GM23338 (cell line): ENCODE measurements at regions not wholly inside any gene's neighbourhood (a gene's known extent, or its start where the extent isn't known, plus 50 kb on each side); places are given as distances from the start of the nearest gene placed in this dataset.
"Not testable (repeated sequence)": the region's sequence is repeated elsewhere in the genome, so short reads cannot be mapped to it uniquely, and the experiment has no call there.

Experiments
- ATAC-seq: fragments of 200-7000 bp; cut with Tn5 transposase; 3 replicates; pipeline ENCODE4 v1.9.1; 2020
- DNase-seq: peaks from one replicate; pipeline ENCODE4 v3.0.0-alpha.2; 2015; ENCODE audit warnings: low spot score
- H2AFZ ChIP-seq: fragments of 200-600 bp; sonication (generic); 2 replicates; pipeline ENCODE4 v1.8.0; 2016; ENCODE audit warnings: antibody characterized with exemption, mild to moderate bottlenecking, moderate library complexity
- H3F3A ChIP-seq: fragments of 200-600 bp; sonication (generic); replicated peaks from 2 replicates; pipeline ENCODE4 v1.8.0; 2017; ENCODE audit warnings: antibody characterized with exemption, mixed run types, low read depth
- H3K27ac ChIP-seq: fragments of 200-600 bp; sonication (generic); 2 replicates; pipeline ENCODE4 v1.6.1; 2016; ENCODE audit warnings: low read depth
- H3K27me3 ChIP-seq: fragments of 200-600 bp; sonication (generic); 2 replicates; pipeline ENCODE4 v1.8.0; 2016; ENCODE audit warnings: mild to moderate bottlenecking, mixed run types, moderate library complexity; ENCODE audit not compliant: insufficient read depth
- H3K36me3 ChIP-seq: fragments of 200-600 bp; sonication (generic); 2 replicates; pipeline ENCODE4 v1.8.0; 2016; ENCODE audit warnings: mild to moderate bottlenecking; ENCODE audit not compliant: insufficient read depth
- H3K4me1 ChIP-seq: fragments of 200-600 bp; sonication (generic); 2 replicates; pipeline ENCODE4 v1.8.0; 2016; ENCODE audit warnings: mild to moderate bottlenecking, moderate library complexity; ENCODE audit not compliant: insufficient read depth
- H3K4me2 ChIP-seq: fragments of 200-600 bp; sonication (generic); 2 replicates; pipeline ENCODE4 v1.7.1; 2017; ENCODE audit warnings: mixed run types
- H3K4me3 ChIP-seq: fragments of 200-600 bp; sonication (generic); 2 replicates; pipeline ENCODE4 v1.6.1; 2016; ENCODE audit warnings: mixed run types
- H3K79me2 ChIP-seq: fragments of 200-600 bp; sonication (generic); replicated peaks from 2 replicates; pipeline ENCODE4 v1.8.0; 2017; ENCODE audit warnings: mild to moderate bottlenecking; ENCODE audit not compliant: insufficient read depth
- H3K9me2 ChIP-seq: fragments of 200-600 bp; sonication (generic); 2 replicates; pipeline ENCODE4 v1.8.0; 2017; ENCODE audit not compliant: insufficient read depth
- H4K20me1 ChIP-seq: fragments of 200-600 bp; sonication (generic); replicated peaks from 2 replicates; pipeline ENCODE4 v1.8.0; 2017; ENCODE audit warnings: mild to moderate bottlenecking; ENCODE audit not compliant: insufficient read depth
- H3K27ac Mint-ChIP-seq: 2 replicates; pipeline ENCODE4 v1.8.0; 2020; ENCODE audit warnings: inconsistent platforms, mild to moderate bottlenecking, moderate library complexity, mixed read lengths
- H3K27me3 Mint-ChIP-seq: 3 replicates; pipeline ENCODE4 v1.8.0; 2022; ENCODE audit warnings: low read depth, mild to moderate bottlenecking, moderate library complexity, mixed read lengths, inconsistent platforms; ENCODE audit not compliant: insufficient read depth, poor library complexity
- H3K36me3 Mint-ChIP-seq: 3 replicates; pipeline ENCODE4 v1.8.0; 2021; ENCODE audit warnings: low read depth, mild to moderate bottlenecking, inconsistent platforms, moderate library complexity, mixed read lengths
- H3K4me1 Mint-ChIP-seq: 3 replicates; pipeline ENCODE4 v1.8.0; 2020; ENCODE audit warnings: mild to moderate bottlenecking, inconsistent platforms, mixed read lengths
- H3K4me3 Mint-ChIP-seq: 3 replicates; pipeline ENCODE4 v1.8.0; 2021; ENCODE audit warnings: moderate library complexity, mild to moderate bottlenecking, inconsistent platforms, mixed read lengths
- H3K9me3 Mint-ChIP-seq: 3 replicates; pipeline ENCODE4 v1.8.0; 2020; ENCODE audit warnings: moderate library complexity, mild to moderate bottlenecking, inconsistent platforms, mixed read lengths
- EZH2phosphoT487 ChIP-seq: fragments of 200-600 bp; sonication (generic); IDR thresholded peaks from one replicate; pipeline ENCODE4 v1.8.1; 2018; ENCODE audit warnings: antibody characterized with exemption; ENCODE audit not compliant: unreplicated experiment
- TF ChIP-seq, protein P1 (sequence below): fragments of 250-450 bp; sonication (Bioruptor Pico); IDR thresholded peaks from 2 replicates; pipeline ENCODE4 v1.5.0; 2020; ENCODE audit warnings: mild to moderate bottlenecking, moderate library complexity

DNA sequence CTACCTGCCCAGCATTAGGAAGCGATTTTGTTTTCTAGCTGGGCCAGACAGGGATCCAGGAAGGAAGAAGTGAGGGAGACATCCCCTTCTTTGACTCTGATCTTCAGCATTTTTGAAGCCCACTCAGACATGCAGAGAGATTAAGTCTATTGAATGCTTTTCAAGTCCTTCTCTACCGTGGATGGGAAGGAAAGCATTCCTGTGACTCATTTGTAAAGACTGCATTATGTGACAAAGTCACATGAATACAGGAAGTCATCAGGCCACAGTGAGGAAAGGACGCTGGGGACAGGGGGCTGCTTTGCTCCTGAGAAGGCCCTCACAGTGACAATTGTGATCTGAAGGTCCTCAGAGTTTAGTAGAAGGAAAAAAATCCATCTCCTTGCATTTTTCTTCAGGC, 67.4 kb upstream of the GBA3 start (continued):
- TF ChIP-seq, protein P1, sequence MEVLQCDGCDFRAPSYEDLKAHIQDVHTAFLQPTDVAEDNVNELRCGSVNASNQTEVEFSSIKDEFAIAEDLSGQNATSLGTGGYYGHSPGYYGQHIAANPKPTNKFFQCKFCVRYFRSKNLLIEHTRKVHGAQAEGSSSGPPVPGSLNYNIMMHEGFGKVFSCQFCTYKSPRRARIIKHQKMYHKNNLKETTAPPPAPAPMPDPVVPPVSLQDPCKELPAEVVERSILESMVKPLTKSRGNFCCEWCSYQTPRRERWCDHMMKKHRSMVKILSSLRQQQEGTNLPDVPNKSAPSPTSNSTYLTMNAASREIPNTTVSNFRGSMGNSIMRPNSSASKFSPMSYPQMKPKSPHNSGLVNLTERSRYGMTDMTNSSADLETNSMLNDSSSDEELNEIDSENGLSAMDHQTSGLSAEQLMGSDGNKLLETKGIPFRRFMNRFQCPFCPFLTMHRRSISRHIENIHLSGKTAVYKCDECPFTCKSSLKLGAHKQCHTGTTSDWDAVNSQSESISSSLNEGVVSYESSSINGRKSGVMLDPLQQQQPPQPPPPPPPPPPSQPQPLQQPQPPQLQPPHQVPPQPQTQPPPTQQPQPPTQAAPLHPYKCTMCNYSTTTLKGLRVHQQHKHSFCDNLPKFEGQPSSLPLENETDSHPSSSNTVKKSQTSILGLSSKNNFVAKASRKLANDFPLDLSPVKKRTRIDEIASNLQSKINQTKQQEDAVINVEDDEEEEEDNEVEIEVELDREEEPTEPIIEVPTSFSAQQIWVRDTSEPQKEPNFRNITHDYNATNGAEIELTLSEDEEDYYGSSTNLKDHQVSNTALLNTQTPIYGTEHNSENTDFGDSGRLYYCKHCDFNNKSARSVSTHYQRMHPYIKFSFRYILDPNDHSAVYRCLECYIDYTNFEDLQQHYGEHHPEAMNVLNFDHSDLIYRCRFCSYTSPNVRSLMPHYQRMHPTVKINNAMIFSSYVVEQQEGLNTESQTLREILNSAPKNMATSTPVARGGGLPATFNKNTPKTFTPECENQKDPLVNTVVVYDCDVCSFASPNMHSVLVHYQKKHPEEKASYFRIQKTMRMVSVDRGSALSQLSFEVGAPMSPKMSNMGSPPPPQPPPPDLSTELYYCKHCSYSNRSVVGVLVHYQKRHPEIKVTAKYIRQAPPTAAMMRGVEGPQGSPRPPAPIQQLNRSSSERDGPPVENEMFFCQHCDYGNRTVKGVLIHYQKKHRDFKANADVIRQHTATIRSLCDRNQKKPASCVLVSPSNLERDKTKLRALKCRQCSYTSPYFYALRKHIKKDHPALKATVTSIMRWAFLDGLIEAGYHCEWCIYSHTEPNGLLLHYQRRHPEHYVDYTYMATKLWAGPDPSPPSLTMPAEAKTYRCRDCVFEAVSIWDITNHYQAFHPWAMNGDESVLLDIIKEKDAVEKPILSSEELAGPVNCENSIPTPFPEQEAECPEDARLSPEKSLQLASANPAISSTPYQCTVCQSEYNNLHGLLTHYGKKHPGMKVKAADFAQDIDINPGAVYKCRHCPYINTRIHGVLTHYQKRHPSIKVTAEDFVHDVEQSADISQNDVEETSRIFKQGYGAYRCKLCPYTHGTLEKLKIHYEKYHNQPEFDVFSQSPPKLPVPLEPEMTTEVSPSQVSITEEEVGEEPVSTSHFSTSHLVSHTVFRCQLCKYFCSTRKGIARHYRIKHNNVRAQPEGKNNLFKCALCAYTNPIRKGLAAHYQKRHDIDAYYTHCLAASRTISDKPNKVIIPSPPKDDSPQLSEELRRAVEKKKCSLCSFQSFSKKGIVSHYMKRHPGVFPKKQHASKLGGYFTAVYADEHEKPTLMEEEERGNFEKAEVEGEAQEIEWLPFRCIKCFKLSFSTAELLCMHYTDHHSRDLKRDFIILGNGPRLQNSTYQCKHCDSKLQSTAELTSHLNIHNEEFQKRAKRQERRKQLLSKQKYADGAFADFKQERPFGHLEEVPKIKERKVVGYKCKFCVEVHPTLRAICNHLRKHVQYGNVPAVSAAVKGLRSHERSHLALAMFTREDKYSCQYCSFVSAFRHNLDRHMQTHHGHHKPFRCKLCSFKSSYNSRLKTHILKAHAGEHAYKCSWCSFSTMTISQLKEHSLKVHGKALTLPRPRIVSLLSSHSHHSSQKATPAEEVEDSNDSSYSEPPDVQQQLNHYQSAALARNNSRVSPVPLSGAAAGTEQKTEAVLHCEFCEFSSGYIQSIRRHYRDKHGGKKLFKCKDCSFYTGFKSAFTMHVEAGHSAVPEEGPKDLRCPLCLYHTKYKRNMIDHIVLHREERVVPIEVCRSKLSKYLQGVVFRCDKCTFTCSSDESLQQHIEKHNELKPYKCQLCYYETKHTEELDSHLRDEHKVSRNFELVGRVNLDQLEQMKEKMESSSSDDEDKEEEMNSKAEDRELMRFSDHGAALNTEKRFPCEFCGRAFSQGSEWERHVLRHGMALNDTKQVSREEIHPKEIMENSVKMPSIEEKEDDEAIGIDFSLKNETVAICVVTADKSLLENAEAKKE = no peak
- no peak for TF ChIP-seq EZH2phosphoT487

DNA sequence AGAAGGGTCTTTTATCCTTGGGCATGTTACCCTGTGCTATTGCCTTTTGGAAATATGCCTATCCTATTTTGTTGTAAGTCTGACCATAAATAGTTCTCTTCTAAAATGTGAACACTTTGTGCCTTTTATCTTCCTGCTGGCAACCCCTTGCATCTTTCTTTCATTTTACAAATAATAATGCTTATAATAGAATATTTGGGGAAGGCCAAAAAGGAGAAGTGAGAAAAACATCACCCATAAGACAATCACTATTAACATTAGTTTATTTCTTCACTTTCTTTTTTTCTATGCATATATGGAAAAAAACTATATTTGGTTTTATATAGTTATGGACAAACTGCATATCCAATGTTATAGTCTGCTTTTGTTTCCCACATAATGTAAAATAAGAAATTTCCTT, 64.9 kb upstream of the GBA3 start:
- not testable (repeated sequence) for ATAC-seq, H3K9me2 ChIP-seq, H3F3A ChIP-seq, H3K36me3 Mint-ChIP-seq, H2AFZ ChIP-seq, DNase-seq, H3K36me3 ChIP-seq, H3K4me2 ChIP-seq, H3K79me2 ChIP-seq, H3K4me3 ChIP-seq, H3K27ac ChIP-seq, H3K9me3 Mint-ChIP-seq, H3K4me1 ChIP-seq, H4K20me1 ChIP-seq, H3K27ac Mint-ChIP-seq, H3K27me3 ChIP-seq, H3K27me3 Mint-ChIP-seq, H3K4me3 Mint-ChIP-seq
- peaks cover 15% of the 10 kb centered on the region for H3K4me1 Mint-ChIP-seq

DNA sequence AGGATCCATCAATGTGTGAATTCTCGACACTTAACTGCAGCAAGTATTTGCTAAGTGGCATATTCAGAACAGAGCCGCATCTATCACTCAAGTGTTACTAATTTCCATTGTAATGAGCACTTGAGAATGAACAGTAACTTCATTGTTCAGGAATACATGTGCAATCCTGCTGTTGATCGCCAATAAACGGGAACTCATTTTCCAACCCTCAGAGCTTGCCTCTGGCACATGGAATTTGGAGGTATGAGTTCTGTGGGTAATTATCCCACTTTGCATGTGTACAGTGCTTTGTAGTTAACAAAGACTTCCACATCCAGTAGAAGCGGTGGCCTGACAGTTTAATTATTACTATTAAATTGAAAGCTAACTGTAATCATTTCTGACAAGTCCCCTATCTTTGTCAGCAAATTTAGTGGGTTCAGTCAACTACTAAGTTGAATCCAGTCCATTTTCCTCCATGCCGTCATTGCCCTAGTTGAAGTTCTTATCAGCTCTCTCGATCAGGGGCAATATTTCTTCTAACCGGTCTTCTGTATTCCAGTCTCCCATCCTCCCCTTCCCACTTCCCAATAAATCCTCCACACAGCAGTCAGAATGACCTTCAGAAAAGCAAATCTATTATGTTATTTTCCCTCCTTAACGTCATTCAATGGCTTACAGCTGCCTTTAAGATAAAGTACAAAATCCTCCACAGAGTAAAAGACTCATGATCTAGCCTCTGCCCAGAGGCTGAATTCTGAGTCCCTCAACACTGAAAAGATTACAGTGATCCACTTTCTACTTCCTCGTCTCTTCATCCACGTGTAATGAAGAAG, 62.4 kb upstream of the GBA3 start:
- not testable (repeated sequence) for H3K27ac ChIP-seq, H3K27me3 ChIP-seq, H3K9me2 ChIP-seq, H3K4me2 ChIP-seq, DNase-seq, H3K36me3 ChIP-seq, H3K27me3 Mint-ChIP-seq, H4K20me1 ChIP-seq, H2AFZ ChIP-seq, H3K4me1 Mint-ChIP-seq, H3K79me2 ChIP-seq, H3K4me1 ChIP-seq, H3K4me3 Mint-ChIP-seq, H3K36me3 Mint-ChIP-seq, H3K27ac Mint-ChIP-seq, H3F3A ChIP-seq, ATAC-seq, H3K4me3 ChIP-seq
- H3K9me3 Mint-ChIP-seq = peaks cover 12% of the 10 kb centered on the region

DNA sequence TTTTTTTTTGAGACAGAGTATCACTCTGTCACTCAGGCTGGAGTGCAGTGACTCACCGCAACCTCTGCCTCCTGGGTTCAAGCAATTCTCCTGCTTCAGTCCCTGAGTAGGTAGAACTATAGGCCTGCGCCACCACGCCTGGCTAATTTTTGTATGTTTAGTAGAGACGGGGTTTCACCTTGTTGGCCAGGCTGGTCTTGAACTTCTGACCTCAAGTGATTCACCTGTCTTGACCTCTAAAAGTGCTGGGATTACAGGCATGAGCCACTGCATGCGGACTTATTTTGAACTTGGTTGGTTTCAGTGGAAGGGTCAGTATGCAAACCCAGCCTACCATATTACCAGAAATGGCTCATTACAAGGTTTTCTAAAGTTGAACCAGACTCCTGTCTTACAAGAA, 61.6 kb upstream of the GBA3 start:
- not testable (repeated sequence) for H3K27ac Mint-ChIP-seq, H3K4me1 ChIP-seq, H3K9me2 ChIP-seq, H3K4me3 ChIP-seq, H3K4me3 Mint-ChIP-seq, ATAC-seq, H3K36me3 ChIP-seq, H4K20me1 ChIP-seq, H3K4me2 ChIP-seq, H3K79me2 ChIP-seq, H3K4me1 Mint-ChIP-seq, H3F3A ChIP-seq, DNase-seq, H3K27ac ChIP-seq, H2AFZ ChIP-seq, H3K27me3 ChIP-seq, H3K27me3 Mint-ChIP-seq
- Mint-ChIP-seq H3K36me3 (peaks cover 10% of the 10 kb centered on the region; the same call in 2 of the 3 replicates), H3K9me3 (peaks cover 15% of the 10 kb centered on the region)
